Spleen (tissue), 7 donors: ENCODE measurements at regions not wholly inside any gene's neighbourhood (a gene's known extent, or its start where the extent isn't known, plus 50 kb on each side); places are given as distances from the start of the nearest gene placed in this dataset.

ENCODE experiments used
- CTCF ChIP-seq, 11 experiments: fragments of 200-600 bp in 7 of 11; fragments of 450-650 bp in 4 of 11; sonication (generic) in 4 of 11; IDR thresholded peaks in 8 of 11; conservative IDR thresholded peaks in 3 of 11; 1 replicate in 7 of 11; 2 replicates in 4 of 11; pipeline versions ENCODE4 v1.4.0 to v1.8.0; 2016 to 2021; ENCODE audit warnings: antibody characterized with exemption in 11 of 11, inconsistent platforms in 4 of 11, mild to moderate bottlenecking in 1 of 11
- POLR2A ChIP-seq, 3 donors: fragments of 450-650 bp; IDR thresholded peaks; one replicate each; pipeline ENCODE4 v1.5.1; 2017; ENCODE audit warnings: antibody characterized with exemption in 3 of 3, mild to moderate bottlenecking in 1 of 3
- POLR2AphosphoS5 ChIP-seq, 3 donors: sonication (generic); formaldehyde crosslinking; IDR thresholded peaks; one replicate each; pipeline ENCODE4 v1.5.1; 2017; ENCODE audit warnings: antibody characterized with exemption in 3 of 3
- donor health status: DM: no; HTN: no; CAD: no; lungs with moderate emphysema.
- donor health status: DM: no; HTN: no; CAD: no.
- donor health status: DM: no; HTN: no; CAD: no.

- TF ChIP-seq CTCF (IDR thresholded peaks at IDR 0.05 in 8 of 11, conservative IDR thresholded peaks at IDR 0.05 in 3 of 11) (no peak), POLR2AphosphoS5 (IDR thresholded peaks at IDR 0.05) (no peak), POLR2A (IDR thresholded peaks at IDR 0.05) (no peak)
Observed at GRCh38 chr10:124266468-124267230, 152.1 kb downstream of the OAT start.
